ENCODE measurements at regions not wholly inside any gene's neighbourhood (a gene's known extent, or its start where the extent isn't known, plus 50 kb on each side); places are given as distances from the start of the nearest gene placed in this dataset.
"Not testable (repeated sequence)": the region's sequence is repeated elsewhere in the genome, so short reads cannot be mapped to it uniquely, and the experiment has no call there.

GRCh38 chr14:105851716-105852377 lies 325.5 kb downstream of the TMEM121 start:
- no peak for DNase-seq

- no peak for DNase-seq
Measured at GRCh38 chr14:105852378-105853088, 326.1 kb downstream of the TMEM121 start.

GRCh38 chr14:105853089-105853906 lies 326.9 kb downstream of the TMEM121 start:
- no peak for DNase-seq

- no peak for DNase-seq
Measured at GRCh38 chr14:105853907-105854599, 327.7 kb downstream of the TMEM121 start.

- no peak for DNase-seq
Measured at GRCh38 chr14:105854600-105855245, 328.3 kb downstream of the TMEM121 start.

GRCh38 chr14:105855246-105855892 lies 329.0 kb downstream of the TMEM121 start:
- no peak for DNase-seq

- peak; percentile 80 for DNase-seq
Measured at GRCh38 chr14:105855893-105856675, 329.7 kb downstream of the TMEM121 start.

GRCh38 chr14:105856676-105857219 lies 330.4 kb downstream of the TMEM121 start:
- DNase-seq, result peak; percentile 66

- DNase-seq, result no peak
Measured at GRCh38 chr14:105857220-105857825, 330.9 kb downstream of the TMEM121 start.

- no peak for DNase-seq
Measured at GRCh38 chr14:105857826-105858675, 331.7 kb downstream of the TMEM121 start.

GRCh38 chr14:105858676-105859025 lies 332.3 kb downstream of the TMEM121 start:
- DNase-seq, result no peak

GRCh38 chr14:105859073-105859716 lies 332.8 kb downstream of the TMEM121 start:
- DNase-seq, result not testable (repeated sequence)

- no peak for DNase-seq
Measured at GRCh38 chr14:105859717-105860614, 333.6 kb downstream of the TMEM121 start.

- DNase-seq, result no peak
Measured at GRCh38 chr14:105860615-105861580, 334.5 kb downstream of the TMEM121 start.

- DNase-seq, result peak; percentile 35
Measured at GRCh38 chr14:105861985-105862465, 335.6 kb downstream of the TMEM121 start.

- no peak for DNase-seq
Measured at GRCh38 chr14:105862581-105863239, 336.3 kb downstream of the TMEM121 start.
